CD4-positive, alpha-beta memory T cell (primary cell): ENCODE measurements at regions not wholly inside any gene's neighbourhood (a gene's known extent, or its start where the extent isn't known, plus 50 kb on each side); places are given as distances from the start of the nearest gene placed in this dataset.
A peak's percentile ranks its signal among the peaks of the same experiment; 100 is the strongest.
"Not testable (repeated sequence)": the region's sequence is repeated elsewhere in the genome, so short reads cannot be mapped to it uniquely, and the experiment has no call there.

ENCODE experiments used
- CTCF ChIA-PET: fragments of 350-600 bp; sonication (Branson Sonifier 250); formaldehyde crosslinking; loops from one replicate; lab custom pipeline; 2021; ENCODE audit warnings: inconsistent platforms; ENCODE audit not compliant: partially characterized antibody; lab: Charles Lee
- POLR2A ChIA-PET: fragments of 350-600 bp; sonication (Branson Sonifier 250); formaldehyde crosslinking; loops from one replicate; lab custom pipeline; 2021; ENCODE audit not compliant: partially characterized antibody; lab: Charles Lee
- DNase-seq, 5 donors: peaks; one replicate each; pipeline versions ENCODE4 v3.0.0 to v3.0.0-alpha.2; 2020 to 2022; ENCODE audit warnings: mixed read lengths in 1 of 5
- H3K27ac ChIP-seq: one replicate; pipeline ENCODE4 v1.7.0; 2013; ENCODE audit warnings: low read depth, low read length
- H3K27me3 ChIP-seq: 2 replicates; pipeline ENCODE4 v1.7.0; 2013; ENCODE audit warnings: mild to moderate bottlenecking, low read length, moderate library complexity; ENCODE audit not compliant: insufficient read depth
- H3K36me3 ChIP-seq: 2 replicates; pipeline ENCODE4 v1.7.0; 2013; ENCODE audit warnings: mild to moderate bottlenecking, low read length, moderate library complexity; ENCODE audit not compliant: insufficient read depth
- H3K4me1 ChIP-seq: 2 replicates; pipeline ENCODE4 v1.7.0; 2013; ENCODE audit warnings: mild to moderate bottlenecking, low read length, moderate library complexity; ENCODE audit not compliant: insufficient read depth
- H3K4me3 ChIP-seq, 2 donors: one replicate each; pipeline ENCODE4 v1.7.0; 2013; ENCODE audit warnings: low read length in 2 of 2, mild to moderate bottlenecking in 1 of 2
- H3K9me3 ChIP-seq, 2 donors: one replicate each; pipeline ENCODE4 v1.7.0; 2013; ENCODE audit warnings: low read length in 2 of 2, control low read depth in 1 of 2; ENCODE audit not compliant: control insufficient read depth in 1 of 2
- H3K27ac Mint-ChIP-seq, 7 donors: one replicate each; pipeline ENCODE4 v1.8.0; 2020 to 2021; ENCODE audit warnings: mixed read lengths in 7 of 7, mild to moderate bottlenecking in 6 of 7, inconsistent platforms in 3 of 7, moderate library complexity in 3 of 7
- H3K27me3 Mint-ChIP-seq, 2 donors: one replicate each; pipeline ENCODE4 v1.8.0; 2020 to 2021; ENCODE audit warnings: mixed read lengths in 2 of 2
- H3K36me3 Mint-ChIP-seq, 2 donors: one replicate each; pipeline ENCODE4 v1.8.0; 2020 to 2021; ENCODE audit warnings: mixed read lengths in 2 of 2, inconsistent platforms in 1 of 2, mild to moderate bottlenecking in 1 of 2
- H3K4me1 Mint-ChIP-seq, 4 donors: one replicate each; pipeline ENCODE4 v1.8.0; 2020 to 2021; ENCODE audit warnings: mixed read lengths in 4 of 4, mild to moderate bottlenecking in 1 of 4
- H3K4me3 Mint-ChIP-seq, 8 donors: one replicate each; pipeline ENCODE4 v1.8.0; 2020 to 2021; ENCODE audit warnings: mixed read lengths in 8 of 8, mild to moderate bottlenecking in 7 of 8, moderate library complexity in 6 of 8, inconsistent platforms in 3 of 8
- H3K9me3 Mint-ChIP-seq, 8 donors: one replicate each; pipeline ENCODE4 v1.8.0; 2020 to 2021; ENCODE audit warnings: mixed read lengths in 8 of 8, mild to moderate bottlenecking in 5 of 8, inconsistent platforms in 3 of 8, moderate library complexity in 1 of 8
- intact Hi-C: fragments of 100-400 bp; cut with micrococcal nuclease; formaldehyde crosslinking; loops from one replicate; pipeline ENCODE4 v1.15.1; 2023

DNA sequence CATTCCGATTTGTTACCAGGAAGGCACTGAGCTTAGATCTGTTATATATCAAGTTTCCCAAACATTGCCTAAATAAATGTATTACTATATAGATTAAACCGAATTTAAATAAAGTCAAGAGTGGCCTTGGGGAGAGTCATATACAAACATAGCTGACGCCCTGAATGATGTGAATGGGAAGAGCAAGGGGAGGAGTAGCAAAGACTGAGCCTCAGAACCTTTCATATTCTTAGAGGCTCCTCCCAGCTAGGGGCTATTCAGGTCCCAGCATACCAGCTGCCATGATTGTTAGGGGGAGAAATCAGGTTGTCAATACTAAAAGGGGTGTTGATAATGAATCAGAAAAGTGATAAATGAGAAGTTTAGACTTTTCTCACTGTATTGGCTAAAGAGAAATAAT is 64.7 kb upstream of the ITGB1 start:
- H3K27ac ChIP-seq, result no peak overlapping the region
- no peaks in the 10 kb centered on the region for H3K36me3 ChIP-seq
- H3K4me1 ChIP-seq, result peaks cover 41% of the 10 kb centered on the region
- no peak overlapping the region for H3K4me3 ChIP-seq
- CTCF ChIA-PET, result interaction anchor here (11.9 kb wide), 1 partner anchor 11 kb away, joined by 75 read pairs; no protein-coding TSS in a partner anchor
- H3K9me3 ChIP-seq, result no peaks in the 10 kb centered on the region
- Mint-ChIP-seq H3K27ac (peak overlapping the region in 2 of 7 donors; percentile 29 to 43), H3K4me3 (no peak overlapping the region), H3K9me3 (peaks cover 0 to 5% (median 2%) of the 10 kb centered on the region in 8 donors), H3K36me3 (peaks cover 0 to 1% of the 10 kb centered on the region in 2 donors), H3K4me1 (peaks cover 32 to 60% (median 41%) of the 10 kb centered on the region in 4 donors), H3K27me3 (no peaks in the 10 kb centered on the region)
- intact Hi-C loops, result no loop called here
- DNase-seq, result no peak
- H3K27me3 ChIP-seq, result no peaks in the 10 kb centered on the region
- POLR2A ChIA-PET, result interaction anchor here (0.5 to 0.9 kb wide), 2 partner anchors 11 to 13 kb away, joined by 3 read pairs; no protein-coding TSS in a partner anchor

DNA sequence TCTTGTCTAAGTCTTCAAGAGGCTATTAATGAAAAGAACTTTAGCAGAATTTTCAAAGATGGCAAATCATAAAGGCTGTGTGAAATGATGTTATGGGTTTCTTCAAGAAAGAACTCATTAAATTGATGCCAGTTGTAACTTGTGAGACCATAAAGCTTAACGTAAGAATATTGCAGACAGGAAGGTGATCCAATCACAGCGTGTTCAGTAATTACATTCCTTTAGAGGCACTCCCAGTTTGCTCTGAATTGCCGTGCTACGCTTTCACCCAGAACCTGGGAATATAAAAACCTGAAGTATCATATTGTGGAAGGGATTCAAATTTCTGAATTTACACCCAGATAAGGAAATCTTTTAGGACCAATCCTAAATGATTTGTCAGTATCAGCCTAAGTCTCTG is 64.1 kb upstream of the ITGB1 start:
- peaks cover 0 to 5% (median 2%) of the 10 kb centered on the region in 8 donors for H3K9me3 Mint-ChIP-seq
- CTCF ChIA-PET, result interaction anchor here (11.9 kb wide), 1 partner anchor 10 kb away, joined by 75 read pairs; no protein-coding TSS in a partner anchor
- POLR2A ChIA-PET, result interaction anchor here (0.9 kb wide), 1 partner anchor 12 kb away, joined by 3 read pairs; no protein-coding TSS in a partner anchor
- H3K36me3 Mint-ChIP-seq, result peaks cover 0 to 1% of the 10 kb centered on the region in 2 donors
- no peaks in the 10 kb centered on the region for H3K9me3 ChIP-seq
- H3K4me3 Mint-ChIP-seq, result no peak overlapping the region
- H3K4me1 ChIP-seq, result peaks cover 35% of the 10 kb centered on the region
- H3K4me3 ChIP-seq, result no peak overlapping the region
- H3K27me3 Mint-ChIP-seq, result no peaks in the 10 kb centered on the region
- no peaks in the 10 kb centered on the region for H3K36me3 ChIP-seq
- H3K27ac Mint-ChIP-seq, result peak overlapping the region in 1 of 7 donors; percentile 43
- no peak for DNase-seq
- H3K4me1 Mint-ChIP-seq, result peaks cover 26 to 54% (median 35%) of the 10 kb centered on the region in 4 donors
- no peaks in the 10 kb centered on the region for H3K27me3 ChIP-seq
- intact Hi-C loops, result no loop called here
- no peak overlapping the region for H3K27ac ChIP-seq

DNA sequence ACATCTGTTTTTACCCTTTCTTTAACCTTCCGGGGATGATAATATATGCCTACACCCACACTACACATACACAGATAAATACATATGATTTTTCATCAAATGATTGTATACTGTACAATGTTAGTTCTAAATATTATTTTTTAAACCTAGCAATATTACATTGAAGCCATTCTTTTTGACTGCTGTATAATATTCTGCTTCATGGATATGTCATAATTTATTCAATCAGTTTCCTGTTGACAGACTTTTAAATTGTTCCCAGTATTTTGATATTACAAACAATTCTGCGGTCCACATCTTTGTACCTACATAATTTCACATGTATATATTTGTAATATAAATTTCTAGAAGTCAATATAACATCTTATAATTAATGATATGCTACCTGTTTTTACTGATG is 59.0 kb upstream of the ITGB1 start:
- Histone ChIP-seq H3K27ac (no peak overlapping the region), H3K4me1 (peaks cover 11% of the 10 kb centered on the region), H3K36me3 (no peaks in the 10 kb centered on the region), H3K9me3 (no peaks in the 10 kb centered on the region), H3K4me3 (no peak overlapping the region), H3K27me3 (no peaks in the 10 kb centered on the region)
- Mint-ChIP-seq H3K27me3 (no peaks in the 10 kb centered on the region), H3K36me3 (peaks cover 1 to 2% of the 10 kb centered on the region in 2 donors), H3K4me3 (no peak overlapping the region), H3K9me3 (peaks cover 0 to 5% (median 2%) of the 10 kb centered on the region in 8 donors), H3K27ac (peak overlapping the region in 1 of 7 donors; percentile 35), H3K4me1 (peaks cover 7 to 43% (median 20%) of the 10 kb centered on the region in 4 donors)
- POLR2A ChIA-PET, result interaction anchor here (1.8 kb wide), 1 partner anchor 11 kb away, joined by 4 read pairs; no protein-coding TSS in a partner anchor
- CTCF ChIA-PET, result no interaction called here
- intact Hi-C loops, result no loop called here
- DNase-seq, result no peak

DNA sequence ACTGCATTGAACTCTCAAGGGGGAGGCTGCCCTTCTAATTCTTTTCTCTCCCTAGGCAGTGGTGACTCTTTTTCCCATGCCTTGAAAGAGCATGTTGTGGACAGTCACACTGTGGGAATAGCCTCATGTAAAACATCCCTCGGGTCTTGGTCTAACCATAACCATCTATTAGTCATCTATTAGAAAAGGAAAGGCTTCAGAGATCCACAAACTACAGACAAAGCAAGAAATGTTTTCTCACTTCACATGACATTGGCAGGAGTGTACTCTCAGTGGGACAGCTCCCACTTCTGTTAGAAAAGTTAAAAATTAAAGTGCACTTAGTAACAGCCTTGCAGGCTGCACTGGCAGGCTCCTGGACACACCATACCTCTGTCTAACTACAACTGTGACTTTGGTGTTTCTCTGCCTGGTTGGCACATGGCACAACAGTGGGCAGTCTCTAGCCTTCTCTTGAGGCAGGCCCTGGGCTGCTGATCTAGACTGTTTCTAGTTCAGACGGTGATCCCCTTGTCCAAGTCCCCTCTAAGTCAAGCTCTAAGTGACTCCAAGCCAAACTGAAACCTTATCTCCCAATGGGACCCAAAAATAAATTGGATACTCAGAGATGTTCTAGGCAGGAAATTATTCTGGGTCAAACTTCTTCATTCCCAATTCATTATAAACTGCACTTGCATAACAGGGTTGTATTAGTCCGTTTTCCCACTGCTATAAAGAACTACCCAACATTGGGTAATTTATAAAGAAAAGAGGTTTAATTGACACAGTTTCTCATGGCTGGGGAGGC is 57.9 kb upstream of the ITGB1 start:
- no peak overlapping the region for H3K4me3 Mint-ChIP-seq

DNA sequence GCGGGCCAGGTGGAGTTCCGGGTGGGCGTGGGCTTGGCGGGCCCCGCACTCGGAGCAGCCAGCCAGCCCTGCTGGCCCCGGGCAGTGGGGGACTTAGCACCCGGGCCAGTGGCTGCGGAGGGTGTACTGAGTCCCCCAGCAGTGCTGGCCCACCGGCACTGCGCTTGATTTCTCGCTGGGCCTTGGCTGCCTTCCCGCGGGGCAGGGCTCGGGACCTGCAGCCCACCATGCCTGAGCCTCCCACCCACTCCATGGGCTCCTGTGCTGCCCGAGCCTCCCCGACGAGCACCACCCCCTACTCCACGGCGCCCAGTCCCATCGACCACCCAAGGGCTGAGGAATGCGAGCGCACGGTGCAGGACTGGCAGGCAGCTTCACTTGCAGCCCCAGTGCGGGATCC is 55.3 kb upstream of the ITGB1 start:
- H3K27ac ChIP-seq, H3K4me3 ChIP-seq, H3K36me3 ChIP-seq, H3K27me3 Mint-ChIP-seq, H3K27me3 ChIP-seq, H3K27ac Mint-ChIP-seq, intact Hi-C loops, H3K4me3 Mint-ChIP-seq, H3K36me3 Mint-ChIP-seq, H3K9me3 ChIP-seq, H3K9me3 Mint-ChIP-seq, DNase-seq: not testable (repeated sequence)
- ChIA-PET POLR2A (interaction anchor here (5.7 kb wide), 1 partner anchor 102 kb away, joined by 162 read pairs; no protein-coding TSS in a partner anchor), CTCF (interaction anchor here (0.6 to 6.7 kb wide), 2 partner anchors 11 to 54 kb away, joined by 5 to 75 read pairs; no protein-coding TSS in a partner anchor)
- H3K4me1 Mint-ChIP-seq, result peaks cover 37 to 73% (median 49%) of the 10 kb centered on the region in 4 donors
- peaks cover 48% of the 10 kb centered on the region for H3K4me1 ChIP-seq

More for the DNA sequence above, 57.9 kb upstream of the ITGB1 start:
- H3K4me3 ChIP-seq, result no peak overlapping the region
- Mint-ChIP-seq H3K27ac (peak overlapping the region; percentile 2 to 87 (median 63)), H3K36me3 (peaks cover 1 to 5% of the 10 kb centered on the region in 2 donors), H3K9me3 (peaks cover 0 to 5% (median 2%) of the 10 kb centered on the region in 8 donors), H3K27me3 (no peaks in the 10 kb centered on the region), H3K4me1 (peaks cover 12 to 51% (median 27%) of the 10 kb centered on the region in 4 donors)
- CTCF ChIA-PET, result no interaction called here
- no peak overlapping the region for H3K27ac ChIP-seq
- H3K36me3 ChIP-seq, result no peaks in the 10 kb centered on the region
- POLR2A ChIA-PET, result interaction anchor here (0.5 to 1.3 kb wide), 3 partner anchors 13 to 100 kb away, joined by 3 read pairs; no protein-coding TSS in a partner anchor
- H3K4me1 ChIP-seq, result peaks cover 22% of the 10 kb centered on the region
- H3K9me3 ChIP-seq, result no peaks in the 10 kb centered on the region
- intact Hi-C loops, result no loop called here
- no peak for DNase-seq
- H3K27me3 ChIP-seq, result no peaks in the 10 kb centered on the region

- H3K27ac Mint-ChIP-seq, result peak overlapping the region; percentile 42 to 99 (median 79)
- no peak overlapping the region for H3K27ac ChIP-seq
- peaks cover 0 to 2% (median 0%) of the 10 kb centered on the region in 8 donors for H3K9me3 Mint-ChIP-seq
- peaks cover 0 to 5% of the 10 kb centered on the region in 2 donors for H3K36me3 Mint-ChIP-seq
- H3K4me1 Mint-ChIP-seq, result peaks cover 39 to 71% (median 47%) of the 10 kb centered on the region in 4 donors
- intact Hi-C loops, result no loop called here
- ChIA-PET CTCF (interaction anchor here (1.1 to 6.7 kb wide), 4 partner anchors 12 to 126 kb away, joined by 4 to 75 read pairs (median 4); no protein-coding TSS in a partner anchor), POLR2A (interaction anchor here (1.5 to 5.7 kb wide), 2 partner anchors 93 to 103 kb away, joined by 3 to 162 read pairs; no protein-coding TSS in a partner anchor)
- peaks cover 51% of the 10 kb centered on the region for H3K4me1 ChIP-seq
- H3K27me3 Mint-ChIP-seq, result no peaks in the 10 kb centered on the region
- H3K4me3 ChIP-seq, result no peak overlapping the region
- H3K36me3 ChIP-seq, result no peaks in the 10 kb centered on the region
- H3K9me3 ChIP-seq, result no peaks in the 10 kb centered on the region
- H3K27me3 ChIP-seq, result no peaks in the 10 kb centered on the region
- no peak for DNase-seq
- no peak overlapping the region for H3K4me3 Mint-ChIP-seq
Observed at GRCh38 chr10:33012306-33012705, 54.3 kb upstream of the ITGB1 start.
